ENCODE measurements at regions not wholly inside any gene's neighbourhood (a gene's known extent, or its start where the extent isn't known, plus 50 kb on each side); places are given as distances from the start of the nearest gene placed in this dataset.

GRCh38 chr6:168791917-168792316 is 350.9 kb downstream of the SMOC2 start:
- no peak overlapping the region for H3K4me2 ChIP-seq (ENCODE audit: insufficient read depth, low read length)
- no peaks in the 10 kb centered on the region for H3K4me1 ChIP-seq (ENCODE audit: insufficient read depth, low read length)
- no peaks in the 10 kb centered on the region for H3K79me2 ChIP-seq (ENCODE audit: insufficient read depth, low read length)
- ATAC-seq (ENCODE audit: insufficient read depth, low read depth) (no peak), DNase-seq (no peak)
- H3K27ac ChIP-seq (ENCODE audit: low read length) = no peak overlapping the region
- H4K20me1 ChIP-seq (ENCODE audit: insufficient read depth, low read length) = no peaks in the 10 kb centered on the region
- no peak overlapping the region for H3K4me3 ChIP-seq (ENCODE audit: low read depth in 1 of 2, low read length in 2 of 2)
- no peak for TF ChIP-seq CTCF (IDR thresholded peaks at IDR 0.05; ENCODE audit: borderline replicate concordance, extremely low read depth, low read length, poor library complexity, severe bottlenecking)
- TF ChIP-seq EZH2 (IDR thresholded peaks at IDR 0.05; ENCODE audit: borderline replicate concordance, low read depth, low read length, severe bottlenecking) = no peak
- no peaks in the 10 kb centered on the region for H3K36me3 ChIP-seq (ENCODE audit: insufficient read depth, low read length)
- no peak overlapping the region for H3K9ac ChIP-seq (ENCODE audit: low read depth, low read length)
- H3K9me3 ChIP-seq (ENCODE audit: insufficient read depth, low read length, severe bottlenecking) = no peaks in the 10 kb centered on the region
- no peak overlapping the region for H2AFZ ChIP-seq (ENCODE audit: low read depth, low read length)
- H3K27me3 ChIP-seq (ENCODE audit: insufficient read depth, low read length, poor library complexity) = no peaks in the 10 kb centered on the region

- H3K4me2 ChIP-seq (ENCODE audit: insufficient read depth, low read length) = no peak overlapping the region
- H3K27me3 ChIP-seq (ENCODE audit: insufficient read depth, low read length, poor library complexity) = no peaks in the 10 kb centered on the region
- no peak overlapping the region for H2AFZ ChIP-seq (ENCODE audit: low read depth, low read length)
- no peak overlapping the region for H3K27ac ChIP-seq (ENCODE audit: low read length)
- ATAC-seq (ENCODE audit: insufficient read depth, low read depth) (no peak), DNase-seq (no peak)
- peaks cover 2% of the 10 kb centered on the region for H3K9me3 ChIP-seq (ENCODE audit: insufficient read depth, low read length, severe bottlenecking)
- H3K36me3 ChIP-seq (ENCODE audit: insufficient read depth, low read length) = no peaks in the 10 kb centered on the region
- TF ChIP-seq EZH2 (IDR thresholded peaks at IDR 0.05; ENCODE audit: borderline replicate concordance, low read depth, low read length, severe bottlenecking) (no peak), CTCF (IDR thresholded peaks at IDR 0.05; ENCODE audit: borderline replicate concordance, extremely low read depth, low read length, poor library complexity, severe bottlenecking) (no peak)
- no peaks in the 10 kb centered on the region for H4K20me1 ChIP-seq (ENCODE audit: insufficient read depth, low read length)
- no peak overlapping the region for H3K4me3 ChIP-seq (ENCODE audit: low read depth in 1 of 2, low read length in 2 of 2)
- H3K9ac ChIP-seq (ENCODE audit: low read depth, low read length) = no peak overlapping the region
- no peaks in the 10 kb centered on the region for H3K4me1 ChIP-seq (ENCODE audit: insufficient read depth, low read length)
- no peaks in the 10 kb centered on the region for H3K79me2 ChIP-seq (ENCODE audit: insufficient read depth, low read length)
Observed at GRCh38 chr6:168789699-168790098, 348.7 kb downstream of the SMOC2 start.

- H3K4me3 ChIP-seq (ENCODE audit: low read depth in 1 of 2, low read length in 2 of 2) = no peak overlapping the region
Observed at GRCh38 chr6:168785720-168786511, 344.9 kb downstream of the SMOC2 start.

More at GRCh38 chr6:168785720-168786511, 344.9 kb downstream of the SMOC2 start:
- ATAC-seq (ENCODE audit: insufficient read depth, low read depth) = no peak
- TF ChIP-seq EZH2 (IDR thresholded peaks at IDR 0.05; ENCODE audit: borderline replicate concordance, low read depth, low read length, severe bottlenecking) = no peak
- TF ChIP-seq CTCF (IDR thresholded peaks at IDR 0.05; ENCODE audit: borderline replicate concordance, extremely low read depth, low read length, poor library complexity, severe bottlenecking) = no peak
- Histone ChIP-seq H3K79me2 (ENCODE audit: insufficient read depth, low read length) (no peaks in the 10 kb centered on the region), H3K9me3 (ENCODE audit: insufficient read depth, low read length, severe bottlenecking) (peaks cover 2% of the 10 kb centered on the region), H3K27ac (ENCODE audit: low read length) (no peak overlapping the region), H4K20me1 (ENCODE audit: insufficient read depth, low read length) (no peaks in the 10 kb centered on the region), H3K4me1 (ENCODE audit: insufficient read depth, low read length) (no peaks in the 10 kb centered on the region), H3K36me3 (ENCODE audit: insufficient read depth, low read length) (no peaks in the 10 kb centered on the region), H3K9ac (ENCODE audit: low read depth, low read length) (no peak overlapping the region), H3K27me3 (ENCODE audit: insufficient read depth, low read length, poor library complexity) (no peaks in the 10 kb centered on the region), H2AFZ (ENCODE audit: low read depth, low read length) (no peak overlapping the region), H3K4me2 (ENCODE audit: insufficient read depth, low read length) (no peak overlapping the region)
- DNase-seq = no peak
